ENCODE measurements at regions not wholly inside any gene's neighbourhood (a gene's known extent, or its start where the extent isn't known, plus 50 kb on each side); places are given as distances from the start of the nearest gene placed in this dataset.

DNA sequence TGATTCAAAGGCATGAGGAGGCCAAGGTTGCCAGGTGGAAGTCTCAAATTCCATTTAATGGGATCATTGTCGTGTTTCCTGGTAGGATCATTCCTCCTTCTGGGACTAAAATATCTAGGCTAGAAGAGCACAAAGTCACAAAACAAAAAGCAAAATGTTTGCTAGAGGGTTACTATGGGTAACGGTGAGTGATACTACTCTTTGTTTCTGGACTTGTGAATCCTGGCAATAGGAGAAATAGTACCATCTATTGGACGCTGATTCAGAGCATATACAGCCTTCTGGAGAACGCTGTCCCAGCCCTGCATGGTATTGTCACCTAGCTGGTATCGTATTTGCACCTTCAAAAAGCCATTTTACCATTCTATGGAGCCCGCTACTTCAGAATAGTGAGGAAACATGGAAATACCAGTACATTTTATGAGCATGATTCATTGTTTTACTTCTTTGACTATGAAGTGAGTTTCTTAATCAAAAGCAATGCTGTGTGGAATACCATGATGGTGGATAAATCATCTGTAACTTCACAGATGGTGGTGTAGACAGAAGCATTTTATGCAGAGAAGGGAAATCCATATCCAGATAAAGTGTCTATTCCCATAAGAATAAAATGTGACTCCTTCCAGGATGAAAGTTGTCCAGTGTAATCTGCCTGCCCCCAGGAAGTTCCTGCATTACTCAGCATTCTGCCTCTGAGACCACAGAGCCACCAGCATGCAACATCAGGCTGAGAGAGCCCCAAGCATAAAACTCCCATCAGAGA lies 361.0 kb downstream of the ETV1 start:
- TF ChIP-seq, protein P1, sequence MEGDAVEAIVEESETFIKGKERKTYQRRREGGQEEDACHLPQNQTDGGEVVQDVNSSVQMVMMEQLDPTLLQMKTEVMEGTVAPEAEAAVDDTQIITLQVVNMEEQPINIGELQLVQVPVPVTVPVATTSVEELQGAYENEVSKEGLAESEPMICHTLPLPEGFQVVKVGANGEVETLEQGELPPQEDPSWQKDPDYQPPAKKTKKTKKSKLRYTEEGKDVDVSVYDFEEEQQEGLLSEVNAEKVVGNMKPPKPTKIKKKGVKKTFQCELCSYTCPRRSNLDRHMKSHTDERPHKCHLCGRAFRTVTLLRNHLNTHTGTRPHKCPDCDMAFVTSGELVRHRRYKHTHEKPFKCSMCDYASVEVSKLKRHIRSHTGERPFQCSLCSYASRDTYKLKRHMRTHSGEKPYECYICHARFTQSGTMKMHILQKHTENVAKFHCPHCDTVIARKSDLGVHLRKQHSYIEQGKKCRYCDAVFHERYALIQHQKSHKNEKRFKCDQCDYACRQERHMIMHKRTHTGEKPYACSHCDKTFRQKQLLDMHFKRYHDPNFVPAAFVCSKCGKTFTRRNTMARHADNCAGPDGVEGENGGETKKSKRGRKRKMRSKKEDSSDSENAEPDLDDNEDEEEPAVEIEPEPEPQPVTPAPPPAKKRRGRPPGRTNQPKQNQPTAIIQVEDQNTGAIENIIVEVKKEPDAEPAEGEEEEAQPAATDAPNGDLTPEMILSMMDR (IDR thresholded peaks at IDR 0.05; ENCODE audit: low read length) = no peak
- TF ChIP-seq EZH2 (optimal IDR thresholded peaks at IDR 0.05; ENCODE audit: low read depth, low read length) = no peak
